Stimulated activated CD4-positive, alpha-beta T cell treated with anti-CD3 and anti-CD28 coated beads, Interleukin-1b, Interleukin-23, amount 100 ng/mL, for 4 hours (primary cell): ENCODE measurements at regions not wholly inside any gene's neighbourhood (a gene's known extent, or its start where the extent isn't known, plus 50 kb on each side); places are given as distances from the start of the nearest gene placed in this dataset.
A peak's percentile ranks its signal among the peaks of the same experiment; 100 is the strongest.

Experiments
- DNase-seq, 2 donors: peaks; one replicate each; pipeline ENCODE4 v3.0.0-alpha.2; 2020; ENCODE audit warnings: low read depth in 2 of 2

- DNase-seq: no peak
Measured at GRCh38 chr14:61847861-61848260, 85.6 kb downstream of the SNAPC1 start.

- no peak for DNase-seq
Measured at GRCh38 chr14:61854898-61855297, 92.7 kb downstream of the SNAPC1 start.

DNA sequence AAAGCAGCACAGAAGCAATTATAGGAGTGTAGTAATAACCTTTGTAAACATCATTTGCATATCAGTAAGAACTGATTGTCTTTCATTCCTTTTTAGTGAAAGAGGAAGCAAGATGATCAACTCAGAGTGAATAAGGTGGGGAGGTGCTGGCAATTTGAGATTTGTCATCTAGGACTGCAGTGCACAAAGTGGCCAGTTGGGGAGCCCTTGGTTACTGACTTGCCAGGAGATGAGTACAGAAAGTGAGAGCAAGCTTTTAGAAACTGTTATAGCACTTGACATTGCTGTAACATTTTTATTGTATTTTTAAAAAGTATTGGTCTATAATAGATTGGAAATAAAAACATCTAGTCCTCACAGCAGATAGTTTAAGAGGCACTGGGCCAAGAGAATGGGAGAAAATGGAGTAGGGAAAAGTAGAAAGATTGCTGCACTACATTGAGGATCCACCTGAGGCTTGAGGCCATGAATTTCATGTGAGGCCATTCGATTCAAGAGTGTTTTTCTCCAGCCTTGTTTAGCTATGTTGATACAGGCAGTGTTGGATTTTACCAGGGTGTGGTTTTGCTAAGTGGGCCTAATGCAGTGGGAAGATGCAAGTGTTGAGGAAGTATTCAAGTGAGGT lies 98.2 kb downstream of the SNAPC1 start:
- peak; percentile 34 to 62 for DNase-seq

GRCh38 chr14:61861320-61861865 lies 99.2 kb downstream of the SNAPC1 start:
- DNase-seq: no peak

- no peak for DNase-seq
Measured at GRCh38 chr14:61864329-61864898, 102.2 kb downstream of the SNAPC1 start.

DNA sequence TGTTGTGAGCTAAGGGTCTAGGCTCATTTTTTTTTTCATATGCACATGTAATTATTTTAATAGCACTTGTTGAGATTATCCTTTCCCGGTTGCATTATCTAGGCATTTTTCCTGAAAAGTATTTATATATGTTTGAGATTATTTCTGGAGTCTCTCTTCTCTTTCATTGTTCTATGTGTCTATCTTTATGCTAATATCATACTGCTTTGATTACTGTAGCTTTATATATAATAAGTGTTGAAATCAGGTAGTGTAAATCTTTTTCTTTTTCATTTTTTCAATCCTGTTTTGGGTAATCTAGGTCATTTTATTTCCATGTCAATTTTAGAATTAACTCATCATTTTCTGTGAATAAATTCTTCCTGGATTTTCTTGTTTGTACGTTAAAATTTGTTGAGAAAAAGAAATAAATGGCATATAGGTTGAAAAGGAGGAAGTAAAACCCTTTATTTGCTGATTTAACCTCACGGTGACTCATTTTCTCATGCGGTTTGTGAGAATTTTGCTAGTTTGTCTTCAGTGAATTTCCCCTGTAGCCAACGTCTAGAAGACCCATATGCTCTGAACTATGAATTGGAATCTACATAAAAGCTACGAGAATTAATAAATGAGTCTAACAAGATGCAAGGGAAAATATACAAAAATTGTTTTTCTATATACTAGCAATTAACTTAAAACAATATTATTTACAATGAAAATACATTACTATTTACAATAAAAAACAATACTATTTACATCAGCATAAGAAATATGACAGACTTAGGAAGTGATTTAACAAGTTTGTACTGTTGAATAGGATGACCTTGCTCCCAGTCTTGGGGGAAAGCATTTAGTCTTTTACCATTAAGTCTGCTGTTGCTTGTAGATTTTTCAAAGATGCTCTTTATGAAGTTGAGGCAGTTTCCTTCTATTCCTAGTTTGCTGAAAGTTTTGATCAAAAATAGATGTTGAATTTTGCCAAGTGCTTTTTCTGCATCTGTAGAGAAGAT lies 105.0 kb downstream of the SNAPC1 start:
- DNase-seq: no peak

DNA sequence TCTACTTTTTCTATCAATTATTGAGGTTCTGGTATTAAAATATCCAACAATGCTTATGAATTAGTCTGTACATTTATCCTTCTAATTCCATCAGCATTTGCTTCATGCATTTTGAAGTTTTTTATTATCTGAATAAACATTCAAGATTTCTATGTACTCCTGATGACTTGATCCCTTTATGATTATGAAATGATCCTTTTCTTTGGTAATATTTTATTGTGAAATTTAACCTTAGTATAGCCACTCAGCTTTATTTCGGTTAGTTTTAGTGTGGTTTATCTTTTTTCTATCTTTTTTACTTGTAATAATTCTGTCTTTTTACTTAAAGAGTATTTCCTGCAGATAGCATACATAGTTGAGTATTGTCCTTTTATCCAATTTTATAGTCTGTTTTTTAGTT lies 106.6 kb downstream of the SNAPC1 start:
- no peak for DNase-seq

GRCh38 chr14:61870163-61870562 lies 107.9 kb downstream of the SNAPC1 start:
- DNase-seq: no peak

GRCh38 chr14:61872452-61872851 lies 110.2 kb downstream of the SNAPC1 start:
- no peak for DNase-seq

- DNase-seq: no peak
Measured at GRCh38 chr14:61875483-61875882, 113.3 kb downstream of the SNAPC1 start.

- DNase-seq: no peak
Measured at GRCh38 chr14:61876362-61877034, 114.3 kb downstream of the SNAPC1 start.

- no peak for DNase-seq
Measured at GRCh38 chr14:61877035-61877390, 114.8 kb downstream of the SNAPC1 start.

GRCh38 chr14:61877768-61878167 lies 115.5 kb downstream of the SNAPC1 start:
- DNase-seq: no peak

GRCh38 chr14:61878931-61879330 lies 116.7 kb downstream of the SNAPC1 start:
- no peak for DNase-seq

- DNase-seq: no peak
Measured at GRCh38 chr14:61881046-61881445, 118.8 kb downstream of the SNAPC1 start.

DNA sequence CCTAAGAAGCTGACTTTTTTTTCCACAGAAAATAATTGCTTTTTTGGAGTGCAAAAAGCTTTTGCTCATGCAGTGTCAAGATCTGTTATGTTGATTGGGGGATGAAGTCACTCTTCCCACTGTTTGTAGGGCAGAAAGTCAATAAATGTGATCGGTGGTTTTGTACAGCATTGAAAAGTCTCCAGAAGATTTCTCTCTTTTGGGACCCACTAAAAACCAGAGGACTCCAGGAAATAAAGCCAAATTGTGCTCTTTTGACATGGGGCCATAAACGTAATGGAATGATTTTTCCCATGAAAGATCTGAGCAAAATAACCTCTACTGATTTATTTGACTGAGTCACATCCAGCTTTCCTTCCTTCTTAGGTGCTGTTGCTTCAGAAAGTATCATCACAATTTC lies 122.5 kb downstream of the SNAPC1 start:
- DNase-seq: no peak

DNA sequence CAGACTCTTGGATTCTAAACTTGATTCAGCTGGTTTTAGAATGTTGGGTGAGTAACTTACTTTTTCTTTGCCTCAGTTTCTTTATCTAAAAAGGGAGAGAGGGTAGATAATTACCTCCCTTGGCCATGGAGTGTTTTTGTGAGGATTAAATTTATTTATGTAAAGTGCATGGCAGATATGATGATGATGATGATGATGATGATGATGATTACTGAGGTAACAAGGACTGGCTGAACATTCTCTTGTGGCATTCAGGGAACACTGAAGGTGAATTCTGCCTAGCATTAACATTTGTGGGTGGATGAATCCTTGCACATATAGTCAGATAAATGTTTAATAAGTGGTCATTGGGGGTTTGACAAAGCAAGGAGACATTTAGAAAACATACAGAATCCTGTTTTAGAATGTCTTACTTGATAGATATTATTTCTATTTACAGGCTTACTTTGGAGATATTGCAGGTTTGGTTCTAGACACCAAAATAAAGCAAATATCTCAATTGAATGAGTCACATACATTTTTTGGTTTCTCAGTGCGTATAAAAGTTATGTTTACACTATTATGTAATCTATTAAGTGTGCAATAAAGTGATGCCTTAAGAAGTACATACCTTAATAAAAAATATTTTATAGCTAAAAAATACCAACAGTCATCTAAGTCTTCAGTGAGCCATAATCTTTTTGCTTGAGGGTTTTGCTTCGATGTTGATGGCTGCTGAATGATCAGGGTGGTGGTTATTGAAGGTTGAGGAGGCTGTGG lies 123.2 kb downstream of the SNAPC1 start:
- DNase-seq: no peak

- DNase-seq: no peak
Measured at GRCh38 chr14:61887628-61888027, 125.4 kb downstream of the SNAPC1 start.

DNA sequence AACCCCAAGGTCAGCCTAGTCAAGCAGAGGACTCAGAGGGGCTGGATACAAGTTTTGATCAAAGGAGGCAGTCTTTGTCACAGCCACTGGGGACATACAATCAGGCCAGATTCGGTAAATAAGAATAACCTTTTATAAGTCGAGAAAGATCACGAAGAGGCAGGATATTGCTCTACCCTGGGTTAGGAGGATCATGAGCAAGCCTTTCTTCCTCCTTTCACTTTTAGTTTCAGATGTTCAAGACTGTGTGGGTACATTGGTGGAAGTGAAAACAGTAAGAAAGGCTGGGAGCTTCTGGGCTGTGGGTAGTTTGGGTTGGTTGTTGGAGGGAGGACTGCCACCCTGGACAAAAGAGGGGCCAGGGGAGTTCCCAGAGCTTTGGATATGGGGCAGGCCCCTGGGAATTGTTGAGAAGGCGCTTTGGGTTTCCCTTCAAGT lies 127.7 kb downstream of the SNAPC1 start:
- DNase-seq: peak; percentile 1 to 5

DNA sequence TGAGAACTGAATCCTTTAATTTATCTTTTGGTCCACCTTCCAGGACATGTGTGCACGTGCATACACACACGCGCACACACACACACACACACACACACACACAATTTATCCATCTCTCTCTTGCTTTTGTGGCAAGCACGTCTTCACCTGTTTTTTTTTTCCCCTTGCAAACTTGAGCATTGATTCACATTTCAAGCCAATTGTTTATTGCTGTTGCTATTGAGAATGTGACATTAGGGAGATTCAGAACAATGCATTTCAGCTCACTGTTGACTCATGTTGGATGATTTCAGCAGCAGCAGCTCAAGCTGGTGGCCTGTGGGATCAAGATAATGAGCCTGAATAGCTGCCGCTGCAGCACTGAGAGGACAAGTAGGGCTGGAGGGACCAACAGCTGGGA lies 128.9 kb downstream of the SNAPC1 start:
- DNase-seq: no peak

DNA sequence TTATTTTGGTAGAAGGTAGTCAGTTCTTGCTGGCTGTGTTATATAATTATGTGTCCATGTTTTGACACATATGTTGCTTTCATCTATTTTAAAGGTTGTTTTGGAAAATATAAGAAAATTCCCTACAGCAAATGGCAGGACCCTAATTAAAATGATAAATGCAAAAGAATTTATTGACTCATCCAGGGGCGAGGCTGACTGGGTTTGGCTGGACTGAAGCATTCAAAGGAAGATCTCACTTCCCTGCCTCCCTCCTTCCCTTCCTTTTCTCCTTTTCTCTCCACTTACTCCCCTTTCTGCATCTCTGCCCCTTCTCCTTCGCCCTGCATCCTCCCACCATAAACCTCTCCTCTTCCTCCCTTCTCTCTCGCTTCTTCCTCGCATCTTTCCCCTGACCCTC lies 129.6 kb downstream of the SNAPC1 start:
- DNase-seq: no peak
